H1 (cell line): ENCODE measurements at regions not wholly inside any gene's neighbourhood (a gene's known extent, or its start where the extent isn't known, plus 50 kb on each side); places are given as distances from the start of the nearest gene placed in this dataset.
A peak's percentile ranks its signal among the peaks of the same experiment; 100 is the strongest.

ENCODE experiments used
- CTCF ChIA-PET: fragments of 300-600 bp; sonication (Branson Sonifier 250); formaldehyde crosslinking; loops from one replicate; lab custom pipeline; 2021; ENCODE audit not compliant: partially characterized antibody; lab: Charles Lee
- POLR2A ChIA-PET: fragments of 300-600 bp; sonication (Branson Sonifier 250); formaldehyde crosslinking; loops from one replicate; lab custom pipeline; 2021; ENCODE audit warnings: inconsistent platforms; ENCODE audit not compliant: partially characterized antibody; lab: Charles Lee
- DNase-seq, 2 experiments: peaks; one replicate each; pipeline versions ENCODE4 v3.0.0 to v3.0.0-alpha.2; 2010 to 2022; ENCODE audit warnings: low spot score in 2 of 2, low read depth in 1 of 2, mixed read lengths in 1 of 2
- FAIRE-seq: peaks from 2 replicates; lab custom pipeline; 2011; peaks lifted over from hg19 to GRCh38; lab: Jason Lieb, UNC
- H2AFZ ChIP-seq: 2 replicates; pipeline ENCODE4 v1.8.1; 2012; ENCODE audit warnings: low read length, inconsistent platforms
- H2AK5ac ChIP-seq: 2 replicates; pipeline ENCODE4 v1.6.1; 2013; ENCODE audit warnings: low read depth, low read length
- H2BK120ac ChIP-seq: replicated peaks from 2 replicates; pipeline ENCODE3; 2013; ENCODE audit warnings: low read depth, low read length, inconsistent platforms
- H2BK12ac ChIP-seq: 2 replicates; pipeline ENCODE4 v1.6.1; 2013; ENCODE audit warnings: low read depth, low read length
- H2BK15ac ChIP-seq: 2 replicates; pipeline ENCODE4 v1.6.1; 2013; ENCODE audit warnings: low read length
- H2BK20ac ChIP-seq: 2 replicates; pipeline ENCODE4 v1.6.1; 2013; ENCODE audit warnings: low read length
- H2BK5ac ChIP-seq: 2 replicates; pipeline ENCODE4 v1.6.1; 2013; ENCODE audit warnings: low read depth, low read length
- H3K14ac ChIP-seq: 2 replicates; pipeline ENCODE4 v1.6.1; 2013; ENCODE audit warnings: inconsistent platforms; ENCODE audit not compliant: insufficient read length
- H3K18ac ChIP-seq: 2 replicates; pipeline ENCODE4 v1.6.1; 2013; ENCODE audit warnings: low read length; ENCODE audit errors: extremely low read depth
- H3K23ac ChIP-seq: 2 replicates; pipeline ENCODE4 v1.6.1; 2013; ENCODE audit warnings: inconsistent platforms; ENCODE audit not compliant: insufficient read length
- H3K23me2 ChIP-seq: 2 replicates; pipeline ENCODE4 v1.6.1; 2013; ENCODE audit warnings: low read depth, low read length
- H3K27ac ChIP-seq: 2 replicates; pipeline ENCODE4 v1.6.1; 2011; ENCODE audit warnings: low read depth, low read length, inconsistent platforms
- H3K27me3 ChIP-seq, 4 experiments: replicated peaks in 1 of 4; 1 replicate in 1 of 4; 2 replicates in 3 of 4; pipeline versions ENCODE4 v1.6.1 to v1.8.1; 2011 to 2013; ENCODE audit warnings: low read length in 3 of 4, mild to moderate bottlenecking in 3 of 4, inconsistent platforms in 2 of 4, mixed read lengths in 2 of 4, moderate library complexity in 1 of 4; ENCODE audit not compliant: control insufficient read depth in 3 of 4, insufficient read depth in 3 of 4; ENCODE audit errors: extremely low read depth in 1 of 4
- H3K36me3 ChIP-seq, 4 experiments: 2 replicates each; pipeline versions ENCODE4 v1.6.1 to v1.8.1; 2011 to 2013; ENCODE audit warnings: mild to moderate bottlenecking in 4 of 4, low read length in 3 of 4, moderate library complexity in 2 of 4, control low read depth in 1 of 4, inconsistent platforms in 1 of 4; ENCODE audit not compliant: insufficient read depth in 4 of 4, control insufficient read depth in 2 of 4
- H3K4ac ChIP-seq: replicated peaks from 2 replicates; pipeline ENCODE3; 2013; ENCODE audit warnings: low read length, low read depth, mixed read lengths, inconsistent platforms; ENCODE audit not compliant: insufficient read length
- H3K4me1 ChIP-seq, 4 experiments: replicated peaks in 1 of 4; 1 replicate in 1 of 4; 2 replicates in 3 of 4; pipeline versions ENCODE4 v1.6.1 to v1.8.1; 2011 to 2013; ENCODE audit warnings: low read length in 3 of 4, inconsistent platforms in 2 of 4, mixed read lengths in 1 of 4; ENCODE audit not compliant: insufficient read depth in 4 of 4, control insufficient read depth in 3 of 4
- H3K4me2 ChIP-seq, 2 experiments: 2 replicates each; pipeline versions ENCODE4 v1.6.1 to v1.8.1; 2011 to 2013; ENCODE audit warnings: low read depth in 2 of 2, low read length in 2 of 2, control low read depth in 1 of 2, inconsistent platforms in 1 of 2, mild to moderate bottlenecking in 1 of 2; ENCODE audit not compliant: insufficient read depth in 1 of 2
- H3K4me3 ChIP-seq, 4 experiments: fragments of 200-600, 300-600 bp in 1 of 4; sonication (generic), shearing (Covaris generic), sonication (Bioruptor Twin) in 1 of 4; 2 replicates each; pipeline versions ENCODE4 v1.5.1 to v1.8.1; 2011 to 2016; ENCODE audit warnings: low read length in 4 of 4, low read depth in 3 of 4, control low read depth in 2 of 4, inconsistent platforms in 2 of 4, mild to moderate bottlenecking in 2 of 4, mixed read lengths in 1 of 4, moderate library complexity in 1 of 4; ENCODE audit not compliant: insufficient read depth in 2 of 4; ENCODE audit errors: extremely low read depth in 1 of 4
- H3K56ac ChIP-seq: replicated peaks from 2 replicates; pipeline ENCODE3; 2013; ENCODE audit warnings: low read depth, mild to moderate bottlenecking, mixed read lengths, low read length, inconsistent platforms; ENCODE audit not compliant: insufficient read length
- H3K79me1 ChIP-seq: 2 replicates; pipeline ENCODE4 v1.6.1; 2013; ENCODE audit warnings: low read depth, low read length, control low read depth
- H3K79me2 ChIP-seq, 2 experiments: 2 replicates each; pipeline versions ENCODE4 v1.6.1 to v1.8.1; 2012 to 2013; ENCODE audit warnings: low read length in 2 of 2, mild to moderate bottlenecking in 2 of 2, inconsistent platforms in 1 of 2; ENCODE audit not compliant: insufficient read depth in 2 of 2, control insufficient read depth in 1 of 2
- H3K9ac ChIP-seq, 4 experiments: replicated peaks in 1 of 4; 1 replicate in 1 of 4; 2 replicates in 3 of 4; pipeline versions ENCODE4 v1.6.1 to v1.8.1; 2011 to 2013; ENCODE audit warnings: low read depth in 3 of 4, low read length in 3 of 4, control low read depth in 2 of 4, mild to moderate bottlenecking in 2 of 4, moderate library complexity in 2 of 4, inconsistent platforms in 1 of 4; ENCODE audit errors: extremely low read depth in 1 of 4
- H3K9me3 ChIP-seq, 2 experiments: 2 replicates each; pipeline versions ENCODE4 v1.6.1 to v1.8.1; 2012 to 2013; ENCODE audit warnings: mild to moderate bottlenecking in 2 of 2, moderate library complexity in 2 of 2, control low read depth in 1 of 2, inconsistent platforms in 1 of 2, low read depth in 1 of 2, low read length in 1 of 2, mixed read lengths in 1 of 2; ENCODE audit not compliant: insufficient read depth in 2 of 2
- H4K20me1 ChIP-seq, 2 experiments: replicated peaks in 1 of 2; 2 replicates each; pipeline versions ENCODE3 to v1.8.1; 2011 to 2013; ENCODE audit warnings: inconsistent platforms in 2 of 2, low read length in 2 of 2, mild to moderate bottlenecking in 1 of 2; ENCODE audit not compliant: insufficient read depth in 2 of 2, control insufficient read depth in 1 of 2
- H4K5ac ChIP-seq: 2 replicates; pipeline ENCODE4 v1.6.1; 2013; ENCODE audit warnings: low read length, low read depth, mixed read lengths, inconsistent platforms; ENCODE audit not compliant: insufficient read length
- H4K8ac ChIP-seq: 2 replicates; pipeline ENCODE4 v1.8.0; 2013; ENCODE audit warnings: mild to moderate bottlenecking, moderate library complexity, low read length, inconsistent platforms; ENCODE audit not compliant: insufficient read depth; ENCODE audit errors: extremely low read depth
- H4K91ac ChIP-seq: replicated peaks from 2 replicates; pipeline ENCODE3; 2013; ENCODE audit warnings: low read length, mixed read lengths, inconsistent platforms; ENCODE audit not compliant: insufficient read length
- CEBPB ChIP-seq: IDR thresholded peaks from 2 replicates; pipeline ENCODE4 v1.6.1; 2012; ENCODE audit warnings: low read depth, low read length
- HDAC2 ChIP-seq, 2 experiments: fragments of 300-600 bp in 1 of 2; sonication (generic) in 1 of 2; IDR thresholded peaks; 2 replicates each; pipeline ENCODE4 v1.6.1; 2011 to 2012; ENCODE audit warnings: low read depth in 2 of 2, low read length in 2 of 2, mild to moderate bottlenecking in 2 of 2, moderate library complexity in 2 of 2, borderline replicate concordance in 1 of 2, inconsistent platforms in 1 of 2
- KDM1A ChIP-seq: fragments of 200-600, 300-600 bp; sonication (generic); IDR thresholded peaks from 2 replicates; pipeline ENCODE4 v1.7.1; 2016; ENCODE audit warnings: mild to moderate bottlenecking, low read length, borderline replicate concordance
- WGBS, 2 experiments: shearing (Covaris generic) in 1 of 2; methylation state at CpG; one replicate each; pipeline versions ENCODE4 v1.1.6 to v1.1.7; 2013 to 2015; ENCODE audit warnings: low lambda C conversion rate in 2 of 2, mixed read lengths in 2 of 2, inconsistent platforms in 1 of 2, low coverage in 1 of 2, missing lambda C conversion rate in 1 of 2; ENCODE audit not compliant: insufficient replicate concordance in 2 of 2, insufficient coverage in 1 of 2, insufficient read length in 1 of 2; ENCODE audit errors: extremely low coverage in 1 of 2, missing lambda C conversion rate in 1 of 2; 5-methylcytosine and 5-hydroxymethylcytosine counted together

DNA sequence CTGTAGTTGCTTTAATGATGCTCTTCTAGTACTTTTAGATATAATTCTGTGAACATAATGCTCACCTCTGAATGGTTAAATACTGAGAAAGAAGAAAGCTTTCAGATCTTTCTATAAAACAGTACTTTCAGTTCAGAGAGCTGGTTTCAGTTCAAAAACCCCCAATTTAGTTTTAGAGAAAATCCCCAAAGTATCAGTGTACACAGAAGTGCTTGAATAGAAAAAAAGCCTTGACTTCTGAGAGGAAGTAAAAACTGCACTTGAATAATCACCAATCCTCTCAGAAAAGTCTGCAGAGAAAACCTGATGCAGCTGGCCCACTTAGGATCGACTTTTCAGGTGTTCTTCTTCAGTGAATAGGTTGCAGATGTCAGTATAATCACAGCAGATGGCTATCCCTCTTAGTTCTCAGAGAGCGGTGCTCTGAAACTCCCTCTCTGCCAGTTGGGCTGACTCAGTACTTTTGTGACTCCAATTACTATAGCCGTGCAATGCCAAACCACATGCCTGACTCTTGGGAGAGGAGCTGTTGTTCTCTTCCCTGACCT lies 616.3 kb downstream of the LRFN5 start:
- Histone ChIP-seq H3K79me2 (no peaks in the 10 kb centered on the region), H3K27ac (no peak overlapping the region), H3K36me3 (0 out of 8 replicates have a peak, but pooled peaks cover 0 to 2% (median 0%) of the 10 kb centered on the region in 4 experiments), H3K9me3 (no peaks in the 10 kb centered on the region), H2BK15ac (no peak overlapping the region), H3K9ac (no peak overlapping the region), H3K14ac (no peak overlapping the region), H3K4ac (no peak overlapping the region), H2AK5ac (no peak overlapping the region), H4K5ac (no peak overlapping the region), H3K79me1 (no peaks in the 10 kb centered on the region), H4K20me1 (no peaks in the 10 kb centered on the region), H4K91ac (no peak overlapping the region), H3K23ac (no peak overlapping the region), H4K8ac (no peak overlapping the region), H2AFZ (peak overlapping the region; percentile 24; the same call in 1 of the 2 replicates), H2BK12ac (no peak overlapping the region), H3K56ac (no peak overlapping the region), H2BK20ac (no peak overlapping the region), H2BK120ac (no peak overlapping the region), H3K27me3 (no peaks in the 10 kb centered on the region), H3K23me2 (no peaks in the 10 kb centered on the region; the same call in 1 of the 2 replicates), H3K4me3 (no peak overlapping the region), H3K4me2 (no peak overlapping the region), H3K4me1 (no peaks in the 10 kb centered on the region), H3K18ac (no peak overlapping the region), H2BK5ac (no peak overlapping the region)
- TF ChIP-seq CEBPB = no peak
- TF ChIP-seq HDAC2 (IDR thresholded peaks at IDR 0.05; ENCODE audit: borderline replicate concordance in 1 of 2, low read depth in 2 of 2, low read length in 2 of 2) = no peak
- no peak for TF ChIP-seq KDM1A
- CTCF ChIA-PET = interaction anchor here (0.9 to 2.1 kb wide), 3 partner anchors 17 to 112 kb away, joined by 3 to 6 read pairs (median 3); no protein-coding TSS in a partner anchor
- FAIRE-seq (no peak), DNase-seq (no peak)
- POLR2A ChIA-PET = interaction anchor here (0.6 kb wide), 1 partner anchor 479 kb away, joined by 3 read pairs; no protein-coding TSS in a partner anchor
- WGBS, 2 experiments = 86% methylated on average over 3 of the region's 3 CpGs; no CpG with 5 or more reads in 1 of the 2 experiments
